Activated naive CD4-positive, alpha-beta T cell (primary cell): ENCODE measurements at regions not wholly inside any gene's neighbourhood (a gene's known extent, or its start where the extent isn't known, plus 50 kb on each side); places are given as distances from the start of the nearest gene placed in this dataset.
"Not testable (repeated sequence)": the region's sequence is repeated elsewhere in the genome, so short reads cannot be mapped to it uniquely, and the experiment has no call there.

Experiments
- DNase-seq, 4 experiments: peaks; one replicate each; lab custom pipeline; 2025; lab: John Stamatoyannopoulos, UW

GRCh38 chr5:116953251-116953930, 378.8 kb upstream of the SEMA6A start:
- DNase-seq = no peak

- DNase-seq = no peak
Measured at GRCh38 chr5:116951219-116951618, 376.6 kb upstream of the SEMA6A start.

- DNase-seq = peak; percentile 8 to 24 (median 19)
Measured at GRCh38 chr5:116947691-116948528, 373.3 kb upstream of the SEMA6A start.

DNA sequence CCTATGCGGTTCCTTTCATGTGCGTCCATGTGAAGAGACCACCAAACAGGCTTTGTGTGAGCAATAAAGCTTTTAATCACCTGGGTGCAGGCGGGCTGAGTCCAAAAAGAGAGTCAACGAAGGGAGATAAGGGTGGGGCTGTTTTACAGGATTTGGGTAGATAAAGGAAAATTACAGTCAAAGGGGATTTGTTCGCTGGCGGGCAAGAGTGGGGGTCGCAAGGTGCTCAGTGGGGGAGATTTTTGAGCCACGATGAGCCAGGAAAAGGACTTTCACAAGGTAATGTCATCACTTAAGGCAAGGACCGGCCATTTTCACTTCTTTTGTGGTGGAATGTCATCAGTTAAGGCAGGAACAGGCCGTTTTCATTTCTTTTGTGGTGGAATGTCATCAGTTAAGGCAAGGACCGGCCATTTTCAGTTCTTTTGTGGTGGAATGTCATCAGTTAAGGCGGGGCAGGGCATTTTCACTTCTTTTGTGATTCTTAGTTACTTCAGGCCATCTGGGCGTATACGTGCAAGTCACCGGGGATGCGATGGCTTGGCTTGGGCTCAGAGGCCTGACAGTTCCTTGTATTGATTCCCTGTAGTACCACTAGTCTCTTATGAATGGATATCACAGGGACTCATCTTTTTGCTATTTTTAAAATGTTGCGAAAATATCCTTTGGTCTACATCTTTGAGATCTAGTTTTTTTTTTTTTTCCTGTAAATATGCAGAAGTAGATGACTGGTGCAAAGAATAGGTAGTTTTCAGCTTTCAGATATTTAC, 371.2 kb upstream of the SEMA6A start:
- not testable (repeated sequence) for DNase-seq

DNA sequence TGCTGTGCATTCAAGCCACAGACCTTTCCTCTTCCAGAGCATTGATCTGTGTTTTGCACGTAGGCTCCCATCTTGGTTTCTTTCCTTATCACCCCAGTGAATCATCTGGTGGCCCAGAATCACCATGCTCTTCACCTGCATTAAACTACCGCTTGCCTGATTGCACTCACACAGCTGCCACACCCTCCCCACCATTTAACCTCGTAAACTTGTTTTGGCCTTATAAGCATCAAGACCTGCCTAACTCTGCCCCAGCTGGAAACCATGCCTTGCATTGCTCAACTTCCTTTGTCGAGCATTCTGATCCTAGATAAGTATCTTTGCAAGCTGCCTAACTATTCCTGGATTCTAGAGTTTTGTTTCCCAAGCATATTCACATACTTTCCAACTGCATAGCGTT, 369.6 kb upstream of the SEMA6A start:
- DNase-seq = no peak

DNA sequence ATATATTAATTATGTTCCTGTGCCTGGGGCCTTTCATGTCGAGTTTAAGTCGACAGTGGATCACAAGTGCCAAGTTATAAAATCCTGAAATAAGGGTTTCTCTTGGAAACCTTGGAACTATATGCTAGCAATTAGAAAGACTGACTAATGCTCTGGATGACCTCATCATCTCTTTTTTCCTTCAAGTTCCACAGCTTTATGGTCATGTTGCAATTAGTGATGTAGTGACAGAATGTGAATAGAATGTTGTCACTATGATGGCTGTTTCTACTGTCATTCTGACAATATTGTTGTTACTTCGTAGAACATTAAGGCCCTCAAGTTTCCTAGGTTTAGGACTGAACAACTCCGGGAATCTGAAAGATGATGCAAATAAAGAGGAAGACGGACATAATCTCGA, 368.0 kb upstream of the SEMA6A start:
- no peak for DNase-seq

DNA sequence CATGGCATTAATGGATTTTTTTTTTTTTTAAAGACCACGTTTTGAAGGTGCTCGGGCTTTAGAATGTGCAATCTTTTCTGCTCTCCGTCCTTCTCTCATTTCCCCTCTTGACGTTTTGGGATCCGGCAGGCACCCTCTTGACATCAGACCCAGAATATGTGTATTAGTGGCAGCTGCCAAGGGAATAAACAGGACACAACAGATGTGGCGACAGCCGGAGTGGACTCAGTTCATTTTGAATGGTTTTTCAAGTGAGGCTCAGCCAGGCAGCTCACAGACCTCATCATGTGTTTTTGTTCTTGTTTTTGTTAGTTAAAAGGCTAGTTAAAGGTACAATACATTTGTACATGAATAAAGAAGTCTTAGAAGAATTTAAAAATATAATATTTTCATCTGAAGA, 365.0 kb upstream of the SEMA6A start:
- DNase-seq = no peak

- DNase-seq = no peak
Measured at GRCh38 chr5:116938488-116938887, 363.9 kb upstream of the SEMA6A start.

DNA sequence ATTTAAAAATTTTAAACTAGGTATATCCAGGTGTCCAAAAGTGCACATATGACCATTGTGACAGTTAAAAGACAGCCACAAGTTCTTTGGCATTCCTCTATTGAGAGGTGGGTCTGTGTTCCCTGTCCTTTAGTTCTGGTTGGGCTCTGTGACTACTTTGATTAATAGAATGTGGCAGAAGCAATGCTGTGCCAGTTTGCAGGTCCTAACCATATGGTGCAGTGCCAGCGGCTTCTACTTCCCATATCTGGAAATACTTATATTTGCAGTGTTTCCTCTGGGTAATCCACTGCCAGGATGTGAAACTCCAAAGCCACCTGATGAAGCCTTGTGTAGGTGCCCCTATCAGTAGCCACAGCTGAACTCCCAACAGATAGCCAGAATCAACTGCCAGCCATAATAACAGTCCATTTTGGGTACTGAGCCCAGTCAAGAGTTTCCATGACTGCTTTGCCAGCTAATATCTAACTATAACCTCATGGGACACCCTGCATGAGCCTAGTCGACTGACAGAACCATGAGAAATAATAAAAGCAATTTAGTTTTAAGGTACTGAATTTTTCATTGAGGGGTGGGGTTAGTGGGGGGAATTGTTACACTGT, 361.0 kb upstream of the SEMA6A start:
- DNase-seq = no peak

GRCh38 chr5:116930616-116931015, 356.0 kb upstream of the SEMA6A start:
- DNase-seq = no peak

- DNase-seq = no peak
Measured at GRCh38 chr5:116923344-116923743, 348.7 kb upstream of the SEMA6A start.

GRCh38 chr5:116922532-116922931, 347.9 kb upstream of the SEMA6A start:
- no peak for DNase-seq

DNA sequence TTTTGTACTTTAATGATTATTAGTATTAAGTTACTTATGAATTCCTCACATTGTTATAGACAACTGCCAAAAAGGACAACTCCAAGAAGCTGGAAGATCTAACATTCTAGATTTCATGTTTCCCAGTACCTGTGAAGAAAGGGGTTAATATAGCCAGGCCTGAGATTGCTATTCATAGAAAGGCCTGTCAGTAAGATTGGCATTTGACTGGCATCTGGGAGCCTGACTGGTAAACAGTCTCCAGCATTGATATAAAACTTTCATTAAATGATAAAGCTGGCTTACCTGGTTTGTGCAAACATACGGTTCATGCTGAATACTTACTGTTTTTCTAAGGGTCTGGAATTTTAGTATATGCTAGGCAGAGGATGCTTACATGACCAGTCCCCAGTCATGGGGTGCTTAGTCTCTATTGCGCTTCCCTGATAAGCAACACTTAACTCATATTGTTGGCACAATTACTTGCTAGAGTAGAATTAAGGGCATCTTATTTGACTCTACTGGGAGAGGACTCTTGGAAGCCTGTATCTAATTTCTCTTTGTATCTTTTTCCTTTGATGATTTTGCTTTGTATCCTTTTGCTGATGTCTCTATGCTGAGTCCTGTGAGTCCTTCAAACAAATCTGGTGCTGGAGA, 340.4 kb upstream of the SEMA6A start:
- no peak for DNase-seq

- DNase-seq = no peak
Measured at GRCh38 chr5:116912221-116912620, 337.6 kb upstream of the SEMA6A start.

DNA sequence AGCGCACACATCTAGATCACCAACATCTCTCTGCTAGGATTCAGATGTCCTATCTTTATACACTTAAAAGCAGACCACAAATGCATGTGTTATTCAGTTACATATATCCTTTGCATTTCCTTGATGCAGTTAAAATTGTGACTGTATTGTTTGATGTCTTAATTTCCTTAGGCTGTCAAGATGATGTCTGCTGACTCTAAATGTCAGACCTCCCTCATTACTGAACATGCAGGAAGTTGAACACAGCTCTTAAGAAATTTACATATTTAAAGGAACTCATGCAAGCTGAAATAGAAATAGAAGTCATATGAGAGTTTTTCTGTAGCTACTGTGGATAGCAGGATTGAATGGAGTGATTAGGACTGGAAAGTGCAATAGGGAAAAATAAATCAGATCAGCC, 336.5 kb upstream of the SEMA6A start:
- no peak for DNase-seq

GRCh38 chr5:116908537-116908936, 333.9 kb upstream of the SEMA6A start:
- DNase-seq = no peak

DNA sequence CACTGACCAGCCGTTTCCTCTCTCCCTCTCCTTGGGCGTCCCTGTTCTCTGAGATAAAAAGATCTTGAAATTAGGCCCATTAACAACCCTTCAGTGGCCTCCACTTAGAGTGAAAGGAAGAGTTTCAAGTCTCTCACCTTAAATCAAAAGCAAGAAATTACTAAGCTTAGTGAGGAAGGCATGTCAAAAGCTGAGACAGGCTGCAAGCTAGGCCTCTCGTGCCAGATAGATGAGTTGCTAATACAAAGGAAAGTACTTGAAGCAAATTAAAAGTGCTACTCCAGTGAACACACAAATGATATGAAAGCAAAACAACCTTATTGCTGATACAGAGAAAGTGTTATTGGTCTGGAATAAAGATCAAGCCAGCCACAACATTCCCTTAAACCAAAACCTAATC, 331.3 kb upstream of the SEMA6A start:
- DNase-seq = no peak

DNA sequence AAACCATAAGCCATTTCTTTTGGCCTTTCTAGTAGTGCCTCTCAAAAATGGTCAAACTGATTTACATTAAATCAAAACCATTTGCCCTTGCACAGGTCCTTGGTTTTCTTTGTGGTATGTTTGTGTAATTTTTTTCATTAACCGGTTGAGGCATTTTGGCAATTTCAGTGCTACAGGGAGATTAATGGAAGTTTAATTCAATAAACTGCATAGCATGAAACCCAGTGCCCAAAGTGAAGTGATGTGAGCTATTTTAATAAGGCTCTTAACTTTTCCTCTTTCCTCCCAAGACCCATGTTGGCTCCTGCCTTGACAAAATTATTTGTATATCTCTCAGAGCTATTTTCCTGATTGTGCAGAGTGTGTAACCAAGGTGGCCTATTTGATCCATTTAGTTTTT, 326.2 kb upstream of the SEMA6A start:
- DNase-seq = no peak

GRCh38 chr5:116898917-116899316, 324.3 kb upstream of the SEMA6A start:
- DNase-seq = no peak

DNA sequence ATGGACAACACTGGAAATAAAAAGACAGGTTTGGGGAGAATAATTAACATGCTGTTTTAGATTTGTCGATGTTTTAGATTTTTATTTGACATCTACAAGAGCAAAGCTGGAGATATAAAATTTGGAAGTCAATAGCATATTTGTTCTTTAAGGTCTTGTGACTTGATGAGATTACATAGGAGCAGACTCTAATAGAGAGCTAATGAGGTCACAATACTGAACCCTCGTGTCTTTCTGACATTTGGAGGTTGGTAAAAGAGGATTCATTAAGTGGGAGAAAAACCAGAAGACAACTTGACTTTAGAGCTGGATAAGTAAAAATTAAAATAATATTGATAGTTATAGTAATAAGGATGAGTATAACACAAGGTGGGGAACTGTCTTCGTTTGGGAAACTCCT, 322.7 kb upstream of the SEMA6A start:
- DNase-seq = no peak

GRCh38 chr5:116896001-116896400, 321.4 kb upstream of the SEMA6A start:
- DNase-seq = no peak

DNA sequence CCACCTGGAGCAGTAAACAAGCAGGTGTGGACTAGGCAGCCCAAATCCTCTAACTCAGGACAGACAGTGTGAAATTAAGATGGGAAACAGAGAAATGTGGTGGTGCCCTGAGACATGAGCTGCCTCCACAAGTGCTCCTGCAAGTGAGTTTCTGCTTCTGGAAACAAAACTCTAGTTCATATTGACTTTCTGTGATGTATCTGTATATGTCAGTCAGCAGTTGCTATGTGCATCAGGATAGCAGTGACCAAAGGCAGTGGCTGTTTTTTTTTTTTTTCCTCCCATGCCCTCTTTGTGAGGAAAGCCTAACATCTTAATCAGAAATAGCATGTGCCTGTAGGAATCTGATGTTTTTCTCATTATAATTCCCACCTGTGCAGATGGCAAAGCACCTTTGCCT, 318.4 kb upstream of the SEMA6A start:
- DNase-seq = no peak
